Panc1 (cell line): ENCODE measurements at regions not wholly inside any gene's neighbourhood (a gene's known extent, or its start where the extent isn't known, plus 50 kb on each side); places are given as distances from the start of the nearest gene placed in this dataset.

Source experiments
- ATAC-seq: fragments of 200-7000 bp; cut with Tn5 transposase; 2 replicates; pipeline ENCODE4 v1.9.1; 2020; ENCODE audit warnings: mild to moderate bottlenecking, moderate library complexity
- BruUV-seq: library from RNA; stranded (reverse); fragments of 400-500 nt; replicated peaks from 2 replicates; lab custom pipeline; 2021; lab: Mats Ljungman, UMichigan
- CTCF ChIA-PET: fragments of 300-600 bp; sonication (Branson Sonifier 250); formaldehyde crosslinking; loops from one replicate; lab custom pipeline; 2022; ENCODE audit warnings: antibody characterized with exemption; lab: Charles Lee
- POLR2A ChIA-PET: fragments of 300-600 bp; sonication (Branson Sonifier 250); formaldehyde crosslinking; loops from one replicate; lab custom pipeline; 2022; ENCODE audit warnings: antibody characterized with exemption; lab: Charles Lee
- DNase-seq: peaks from one replicate; pipeline ENCODE4 v3.0.0-alpha.2; 2010; ENCODE audit warnings: low read depth, low spot score
- H3K27ac ChIP-seq: 2 replicates; pipeline ENCODE4 v1.5.1; 2011; ENCODE audit warnings: mild to moderate bottlenecking, low read length, inconsistent platforms
- H3K27me3 ChIP-seq: fragments of 200-500 bp; sonication (Bioruptor generic); 2 replicates; pipeline ENCODE4 v1.6.0; 2014; ENCODE audit warnings: low read length, inconsistent platforms; ENCODE audit not compliant: control insufficient read depth, insufficient read depth
- H3K36me3 ChIP-seq: fragments of 200-500 bp; sonication (Bioruptor generic); 2 replicates; pipeline ENCODE4 v1.5.1; 2014; ENCODE audit warnings: inconsistent platforms, mild to moderate bottlenecking, low read length, moderate library complexity; ENCODE audit not compliant: control insufficient read depth, insufficient read depth
- H3K4me1 ChIP-seq: 2 replicates; pipeline ENCODE4 v1.5.1; 2011; ENCODE audit warnings: inconsistent platforms, mild to moderate bottlenecking, low read length, moderate library complexity; ENCODE audit not compliant: control insufficient read depth, insufficient read depth
- H3K4me3 ChIP-seq, 2 experiments: 2 replicates each; pipeline ENCODE4 v1.5.1; 2011 to 2012; ENCODE audit warnings: low read depth in 2 of 2, low read length in 2 of 2, mild to moderate bottlenecking in 2 of 2, inconsistent platforms in 1 of 2, moderate library complexity in 1 of 2
- H3K9me3 ChIP-seq: fragments of 200-500 bp; sonication (Bioruptor generic); 2 replicates; pipeline ENCODE4 v1.5.1; 2014; ENCODE audit warnings: low read depth, mild to moderate bottlenecking, inconsistent platforms, low read length, moderate library complexity; ENCODE audit not compliant: control insufficient read depth, insufficient read depth
- POLR2AphosphoS5 ChIP-seq: IDR thresholded peaks from 2 replicates; pipeline ENCODE4 v1.6.1; 2012; ENCODE audit warnings: mild to moderate bottlenecking, low read depth, low read length, moderate library complexity
- SIN3A ChIP-seq: IDR thresholded peaks from 2 replicates; pipeline ENCODE4 v1.6.1; 2012; ENCODE audit warnings: low read depth, mild to moderate bottlenecking, low read length, moderate library complexity, borderline replicate concordance; ENCODE audit not compliant: insufficient read depth
- TCF7L2 ChIP-seq: IDR thresholded peaks from 2 replicates; pipeline ENCODE4 v1.6.1; 2011; ENCODE audit warnings: mild to moderate bottlenecking, low read depth, low read length, inconsistent platforms
- in situ Hi-C: cut with HindIII; loops from 2 replicates; pipeline ENCODE4 v1.10.0; 2016; ENCODE audit warnings: low sequenced_read_pairs, low pct_unique_long_range_greater_than_20kb
- intact Hi-C: fragments of 100-400 bp; cut with micrococcal nuclease; formaldehyde crosslinking; loops from one replicate; pipeline ENCODE4 v1.10.0; 2022; ENCODE audit not compliant: unreplicated experiment
- TF ChIP-seq, protein P1 (sequence below), 2 experiments: IDR thresholded peaks; 2 replicates each; pipeline ENCODE4 v1.6.1; 2011 to 2012; ENCODE audit warnings: low read depth in 2 of 2, control low read depth in 1 of 2, low read length in 1 of 2, mild to moderate bottlenecking in 1 of 2, moderate library complexity in 1 of 2; ENCODE audit not compliant: insufficient read depth in 1 of 2
- TF ChIP-seq, protein P2 (sequence below): fragments of 450-650 bp; IDR thresholded peaks from 2 replicates; pipeline ENCODE4 v1.5.1; 2017; ENCODE audit warnings: mild to moderate bottlenecking

GRCh38 chr4:187711586-187711985 is 284.0 kb upstream of the ZFP42 start:
- H3K4me1 ChIP-seq = no peaks in the 10 kb centered on the region; the same call in 1 of the 2 replicates
- DNase-seq (no peak), ATAC-seq (no peak)
- in situ Hi-C loops (no loop called here), intact Hi-C loops (no loop called here)
- no peaks in the 10 kb centered on the region for H3K36me3 ChIP-seq
- no peak overlapping the region for H3K4me3 ChIP-seq
- no peak overlapping the region for H3K27ac ChIP-seq
- H3K9me3 ChIP-seq = no peaks in the 10 kb centered on the region
- BruUV-seq = no TSS peak
- CTCF ChIA-PET = no interaction called here
- POLR2A ChIA-PET = no interaction called here
- TF ChIP-seq, protein P1, sequence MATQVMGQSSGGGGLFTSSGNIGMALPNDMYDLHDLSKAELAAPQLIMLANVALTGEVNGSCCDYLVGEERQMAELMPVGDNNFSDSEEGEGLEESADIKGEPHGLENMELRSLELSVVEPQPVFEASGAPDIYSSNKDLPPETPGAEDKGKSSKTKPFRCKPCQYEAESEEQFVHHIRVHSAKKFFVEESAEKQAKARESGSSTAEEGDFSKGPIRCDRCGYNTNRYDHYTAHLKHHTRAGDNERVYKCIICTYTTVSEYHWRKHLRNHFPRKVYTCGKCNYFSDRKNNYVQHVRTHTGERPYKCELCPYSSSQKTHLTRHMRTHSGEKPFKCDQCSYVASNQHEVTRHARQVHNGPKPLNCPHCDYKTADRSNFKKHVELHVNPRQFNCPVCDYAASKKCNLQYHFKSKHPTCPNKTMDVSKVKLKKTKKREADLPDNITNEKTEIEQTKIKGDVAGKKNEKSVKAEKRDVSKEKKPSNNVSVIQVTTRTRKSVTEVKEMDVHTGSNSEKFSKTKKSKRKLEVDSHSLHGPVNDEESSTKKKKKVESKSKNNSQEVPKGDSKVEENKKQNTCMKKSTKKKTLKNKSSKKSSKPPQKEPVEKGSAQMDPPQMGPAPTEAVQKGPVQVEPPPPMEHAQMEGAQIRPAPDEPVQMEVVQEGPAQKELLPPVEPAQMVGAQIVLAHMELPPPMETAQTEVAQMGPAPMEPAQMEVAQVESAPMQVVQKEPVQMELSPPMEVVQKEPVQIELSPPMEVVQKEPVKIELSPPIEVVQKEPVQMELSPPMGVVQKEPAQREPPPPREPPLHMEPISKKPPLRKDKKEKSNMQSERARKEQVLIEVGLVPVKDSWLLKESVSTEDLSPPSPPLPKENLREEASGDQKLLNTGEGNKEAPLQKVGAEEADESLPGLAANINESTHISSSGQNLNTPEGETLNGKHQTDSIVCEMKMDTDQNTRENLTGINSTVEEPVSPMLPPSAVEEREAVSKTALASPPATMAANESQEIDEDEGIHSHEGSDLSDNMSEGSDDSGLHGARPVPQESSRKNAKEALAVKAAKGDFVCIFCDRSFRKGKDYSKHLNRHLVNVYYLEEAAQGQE (IDR thresholded peaks at IDR 0.05; ENCODE audit: insufficient read depth in 1 of 2, low read depth in 2 of 2, low read length in 1 of 2) = no peak
- TF ChIP-seq TCF7L2 (no peak), SIN3A (no peak), POLR2AphosphoS5 (no peak)
- TF ChIP-seq, protein P2, sequence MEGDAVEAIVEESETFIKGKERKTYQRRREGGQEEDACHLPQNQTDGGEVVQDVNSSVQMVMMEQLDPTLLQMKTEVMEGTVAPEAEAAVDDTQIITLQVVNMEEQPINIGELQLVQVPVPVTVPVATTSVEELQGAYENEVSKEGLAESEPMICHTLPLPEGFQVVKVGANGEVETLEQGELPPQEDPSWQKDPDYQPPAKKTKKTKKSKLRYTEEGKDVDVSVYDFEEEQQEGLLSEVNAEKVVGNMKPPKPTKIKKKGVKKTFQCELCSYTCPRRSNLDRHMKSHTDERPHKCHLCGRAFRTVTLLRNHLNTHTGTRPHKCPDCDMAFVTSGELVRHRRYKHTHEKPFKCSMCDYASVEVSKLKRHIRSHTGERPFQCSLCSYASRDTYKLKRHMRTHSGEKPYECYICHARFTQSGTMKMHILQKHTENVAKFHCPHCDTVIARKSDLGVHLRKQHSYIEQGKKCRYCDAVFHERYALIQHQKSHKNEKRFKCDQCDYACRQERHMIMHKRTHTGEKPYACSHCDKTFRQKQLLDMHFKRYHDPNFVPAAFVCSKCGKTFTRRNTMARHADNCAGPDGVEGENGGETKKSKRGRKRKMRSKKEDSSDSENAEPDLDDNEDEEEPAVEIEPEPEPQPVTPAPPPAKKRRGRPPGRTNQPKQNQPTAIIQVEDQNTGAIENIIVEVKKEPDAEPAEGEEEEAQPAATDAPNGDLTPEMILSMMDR = no peak
- H3K27me3 ChIP-seq = no peaks in the 10 kb centered on the region

- in situ Hi-C loops = no loop called here
- Histone ChIP-seq H3K27me3 (no peaks in the 10 kb centered on the region), H3K4me3 (no peak overlapping the region), H3K4me1 (no peaks in the 10 kb centered on the region; the same call in 1 of the 2 replicates), H3K9me3 (no peaks in the 10 kb centered on the region), H3K27ac (no peak overlapping the region), H3K36me3 (no peaks in the 10 kb centered on the region)
- no TSS peak for BruUV-seq
- TF ChIP-seq SIN3A (no peak), TCF7L2 (no peak), POLR2AphosphoS5 (no peak)
- TF ChIP-seq, protein P1 (IDR thresholded peaks at IDR 0.05; ENCODE audit: insufficient read depth in 1 of 2, low read depth in 2 of 2, low read length in 1 of 2) = no peak
- TF ChIP-seq, protein P2 = no peak
- intact Hi-C loops = no loop called here
- POLR2A ChIA-PET = no interaction called here
- CTCF ChIA-PET = no interaction called here
- ATAC-seq = no peak
- no peak for DNase-seq
Measured at GRCh38 chr4:187714957-187715356, 280.6 kb upstream of the ZFP42 start.
